ENCODE measurements at regions not wholly inside any gene's neighbourhood (a gene's known extent, or its start where the extent isn't known, plus 50 kb on each side); places are given as distances from the start of the nearest gene placed in this dataset.

- DNase-seq, result no peak
Measured at GRCh38 chr10:128629111-128630096, 503.2 kb upstream of the MKI67 start.

- no peak for DNase-seq
Measured at GRCh38 chr10:128630787-128631252, 504.6 kb upstream of the MKI67 start.

- DNase-seq, result no peak
Measured at GRCh38 chr10:128631801-128632241, 505.6 kb upstream of the MKI67 start.

GRCh38 chr10:128632694-128633093 lies 506.5 kb upstream of the MKI67 start:
- no peak for DNase-seq

GRCh38 chr10:128633864-128634540 lies 507.8 kb upstream of the MKI67 start:
- no peak for DNase-seq

- no peak for DNase-seq
Measured at GRCh38 chr10:128642023-128642422, 515.8 kb upstream of the MKI67 start.

- no peak for DNase-seq
Measured at GRCh38 chr10:128642502-128642901, 516.3 kb upstream of the MKI67 start.

GRCh38 chr10:128643658-128644057 lies 517.4 kb upstream of the MKI67 start:
- DNase-seq, result no peak

- DNase-seq, result no peak
Measured at GRCh38 chr10:128645486-128645885, 519.3 kb upstream of the MKI67 start.

GRCh38 chr10:128646956-128647355 lies 520.7 kb upstream of the MKI67 start:
- no peak for DNase-seq

- no peak for DNase-seq
Measured at GRCh38 chr10:128657548-128657947, 531.3 kb upstream of the MKI67 start.

- DNase-seq, result no peak
Measured at GRCh38 chr10:128660726-128661125, 534.5 kb upstream of the MKI67 start.

GRCh38 chr10:128661404-128662197 lies 535.4 kb upstream of the MKI67 start:
- DNase-seq, result no peak

- no peak for DNase-seq
Measured at GRCh38 chr10:128662520-128662919, 536.3 kb upstream of the MKI67 start.

- DNase-seq, result no peak
Measured at GRCh38 chr10:128664729-128665128, 538.5 kb upstream of the MKI67 start.

GRCh38 chr10:128675405-128675804 lies 549.2 kb upstream of the MKI67 start:
- DNase-seq, result no peak

- no peak for DNase-seq
Measured at GRCh38 chr10:128680116-128680515, 553.9 kb upstream of the MKI67 start.

GRCh38 chr10:128684215-128684614 lies 558.0 kb upstream of the MKI67 start:
- no peak for DNase-seq

GRCh38 chr10:128686630-128687278 lies 560.5 kb upstream of the MKI67 start:
- no peak for DNase-seq

- DNase-seq, result no peak
Measured at GRCh38 chr10:128687408-128687807, 561.2 kb upstream of the MKI67 start.

GRCh38 chr10:128687927-128688549 lies 561.8 kb upstream of the MKI67 start:
- no peak for DNase-seq

- DNase-seq, result no peak
Measured at GRCh38 chr10:128689667-128690066, 563.4 kb upstream of the MKI67 start.
